Osteoblast (primary cell): ENCODE measurements at regions not wholly inside any gene's neighbourhood (a gene's known extent, or its start where the extent isn't known, plus 50 kb on each side); places are given as distances from the start of the nearest gene placed in this dataset.
"Not testable (repeated sequence)": the region's sequence is repeated elsewhere in the genome, so short reads cannot be mapped to it uniquely, and the experiment has no call there.

Experiments used
- DNase-seq: peaks from one replicate; pipeline ENCODE4 v3.0.0; 2011; ENCODE audit warnings: low spot score, mixed read lengths; ENCODE audit not compliant: insufficient read length; ENCODE audit errors: missing footprints
- H2AFZ ChIP-seq: 2 replicates; pipeline ENCODE4 v1.6.0; 2011; ENCODE audit warnings: mild to moderate bottlenecking, low read length
- H3K27ac ChIP-seq: 2 replicates; pipeline ENCODE4 v1.5.1; 2011; ENCODE audit warnings: mild to moderate bottlenecking, low read depth, low read length, moderate library complexity
- H3K27me3 ChIP-seq: 2 replicates; pipeline ENCODE4 v1.6.0; 2012; ENCODE audit warnings: mild to moderate bottlenecking, control low read depth, inconsistent platforms, low read length, moderate library complexity; ENCODE audit not compliant: insufficient read depth
- H3K36me3 ChIP-seq: 2 replicates; pipeline ENCODE4 v1.5.1; 2011; ENCODE audit warnings: mild to moderate bottlenecking, low read length, control low read depth, moderate library complexity; ENCODE audit not compliant: insufficient read depth
- H3K4me1 ChIP-seq: 2 replicates; pipeline ENCODE4 v1.5.1; 2011; ENCODE audit warnings: mild to moderate bottlenecking, low read length, control low read depth, moderate library complexity; ENCODE audit not compliant: insufficient read depth
- H3K4me2 ChIP-seq: 2 replicates; pipeline ENCODE4 v1.6.0; 2011; ENCODE audit warnings: mild to moderate bottlenecking, low read length; ENCODE audit not compliant: insufficient read depth
- H3K4me3 ChIP-seq: fragments of 200-600 bp; sonication (generic); 3 replicates; pipeline ENCODE4 v1.5.1; 2012; ENCODE audit warnings: mild to moderate bottlenecking, low read length, inconsistent platforms; ENCODE audit not compliant: insufficient read depth
- H3K79me2 ChIP-seq: 2 replicates; pipeline ENCODE4 v1.6.0; 2012; ENCODE audit warnings: mild to moderate bottlenecking, low read length, control low read depth, inconsistent platforms; ENCODE audit not compliant: insufficient read depth
- H3K9me3 ChIP-seq: 2 replicates; pipeline ENCODE4 v1.5.1; 2011; ENCODE audit warnings: low read depth, low read length, control low read depth
- H4K20me1 ChIP-seq: 2 replicates; pipeline ENCODE4 v1.6.0; 2012; ENCODE audit warnings: mild to moderate bottlenecking, low read length, control low read depth; ENCODE audit not compliant: insufficient read depth
- CTCF ChIP-seq: IDR thresholded peaks from 2 replicates; pipeline ENCODE4 v1.5.1; 2011; ENCODE audit warnings: mild to moderate bottlenecking, low read depth, low read length, moderate library complexity; ENCODE audit errors: extremely low read depth

- H3K79me2 ChIP-seq = no peaks in the 10 kb centered on the region
- no peaks in the 10 kb centered on the region for H3K27me3 ChIP-seq
- no peak for DNase-seq
These were observed 1653.4 kb downstream of the EFNA5 start for GRCh38 chr5:106017243-106017857.

DNA sequence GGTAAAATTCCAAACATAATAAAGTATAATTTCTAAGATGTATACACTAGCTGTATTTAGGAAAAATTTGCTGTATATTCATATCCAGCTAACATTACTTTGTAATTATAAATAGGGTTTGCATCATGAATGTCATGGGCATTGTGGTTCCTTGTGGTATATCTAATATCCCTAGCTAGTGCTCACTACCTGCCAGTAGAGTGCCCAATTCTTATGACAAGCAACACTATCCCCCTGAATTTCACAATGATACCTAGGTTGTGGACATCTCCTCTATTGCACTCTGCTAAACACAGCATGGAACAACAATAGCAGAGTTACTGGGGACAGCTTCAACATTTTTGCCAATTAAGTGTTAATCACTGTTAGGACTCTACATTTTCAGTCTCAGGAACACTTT, 1656.5 kb downstream of the EFNA5 start:
- H3K36me3 ChIP-seq = no peaks in the 10 kb centered on the region
- H3K27ac ChIP-seq = no peak overlapping the region
- no peaks in the 10 kb centered on the region for H3K27me3 ChIP-seq
- H3K9me3 ChIP-seq = no peaks in the 10 kb centered on the region
- no peak for TF ChIP-seq CTCF
- no peak overlapping the region for H3K4me3 ChIP-seq
- H3K4me2 ChIP-seq = no peak overlapping the region
- no peaks in the 10 kb centered on the region for H3K79me2 ChIP-seq
- H4K20me1 ChIP-seq = no peaks in the 10 kb centered on the region
- DNase-seq = peak; percentile 8
- no peaks in the 10 kb centered on the region for H3K4me1 ChIP-seq
- no peak overlapping the region for H2AFZ ChIP-seq

More at GRCh38 chr5:106017243-106017857, 1653.4 kb downstream of the EFNA5 start:
- Histone ChIP-seq H2AFZ (no peak overlapping the region), H3K36me3 (no peaks in the 10 kb centered on the region), H3K4me1 (peaks cover 6% of the 10 kb centered on the region), H3K4me2 (no peak overlapping the region), H3K4me3 (no peak overlapping the region), H4K20me1 (no peaks in the 10 kb centered on the region), H3K9me3 (no peaks in the 10 kb centered on the region), H3K27ac (no peak overlapping the region)
- TF ChIP-seq CTCF = no peak

DNA sequence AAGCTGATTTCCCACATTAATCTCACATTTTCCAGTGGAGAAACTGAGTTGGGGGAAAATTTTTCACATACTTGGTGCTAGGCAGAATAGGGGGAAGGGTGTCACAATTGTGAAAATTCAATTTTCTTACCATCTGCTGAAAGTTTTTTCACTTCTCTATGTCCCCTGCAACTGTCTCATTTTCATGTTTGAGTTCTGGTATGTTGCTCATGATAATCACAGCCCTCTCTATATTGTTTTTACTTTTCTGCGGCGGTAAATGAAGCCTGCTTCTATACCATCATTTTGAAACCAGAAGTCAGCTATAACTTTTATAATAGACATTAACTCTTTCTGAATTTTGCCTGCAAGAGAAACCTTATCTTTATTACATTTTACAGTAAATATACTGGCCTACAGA, 1664.5 kb downstream of the EFNA5 start:
- H3K4me1 ChIP-seq = no peaks in the 10 kb centered on the region
- DNase-seq = no peak
- H3K27me3 ChIP-seq = no peaks in the 10 kb centered on the region
- no peaks in the 10 kb centered on the region for H4K20me1 ChIP-seq
- H3K36me3 ChIP-seq = no peaks in the 10 kb centered on the region
- H3K79me2 ChIP-seq = no peaks in the 10 kb centered on the region
- H2AFZ ChIP-seq = no peak overlapping the region
- no peak overlapping the region for H3K4me2 ChIP-seq
- no peak for TF ChIP-seq CTCF
- H3K9me3 ChIP-seq = no peaks in the 10 kb centered on the region
- H3K4me3 ChIP-seq = no peak overlapping the region
- no peak overlapping the region for H3K27ac ChIP-seq

GRCh38 chr5:105998991-105999390, 1671.7 kb downstream of the EFNA5 start:
- H3K4me3 ChIP-seq, H3K27me3 ChIP-seq, H3K79me2 ChIP-seq, H3K27ac ChIP-seq, H3K4me2 ChIP-seq, H4K20me1 ChIP-seq, H3K9me3 ChIP-seq, H3K36me3 ChIP-seq, H2AFZ ChIP-seq, H3K4me1 ChIP-seq, DNase-seq: not testable (repeated sequence)
